HPDE6-E6E7 (cell line): ENCODE measurements at regions not wholly inside any gene's neighbourhood (a gene's known extent, or its start where the extent isn't known, plus 50 kb on each side); places are given as distances from the start of the nearest gene placed in this dataset.

ENCODE experiments used
- DNase-seq: peaks from one replicate; pipeline ENCODE4 v3.0.0; 2011; ENCODE audit warnings: missing footprints; ENCODE audit errors: extremely low spot score

GRCh38 chr11:70846781-70847655, 405.4 kb downstream of the SHANK2 start:
- no peak for DNase-seq

- no peak for DNase-seq
Observed at GRCh38 chr11:70848243-70848750, 404.1 kb downstream of the SHANK2 start.

- DNase-seq, result no peak
Observed at GRCh38 chr11:70849031-70849430, 403.3 kb downstream of the SHANK2 start.

- no peak for DNase-seq
Observed at GRCh38 chr11:70851308-70851707, 401.1 kb downstream of the SHANK2 start.

- no peak for DNase-seq
Observed at GRCh38 chr11:70851907-70852306, 400.5 kb downstream of the SHANK2 start.

GRCh38 chr11:70853068-70853769, 399.2 kb downstream of the SHANK2 start:
- DNase-seq, result no peak

- DNase-seq, result no peak
Observed at GRCh38 chr11:70853770-70854108, 398.6 kb downstream of the SHANK2 start.

GRCh38 chr11:70854201-70854600, 398.2 kb downstream of the SHANK2 start:
- no peak for DNase-seq

- DNase-seq, result no peak
Observed at GRCh38 chr11:70854901-70855556, 397.3 kb downstream of the SHANK2 start.

- no peak for DNase-seq
Observed at GRCh38 chr11:70857894-70858293, 394.5 kb downstream of the SHANK2 start.

- DNase-seq, result no peak
Observed at GRCh38 chr11:70859180-70859579, 393.2 kb downstream of the SHANK2 start.

- DNase-seq, result no peak
Observed at GRCh38 chr11:70860888-70861287, 391.5 kb downstream of the SHANK2 start.

GRCh38 chr11:70861559-70861958, 390.8 kb downstream of the SHANK2 start:
- DNase-seq, result no peak

GRCh38 chr11:70862093-70862492, 390.3 kb downstream of the SHANK2 start:
- no peak for DNase-seq

GRCh38 chr11:70863186-70863585, 389.2 kb downstream of the SHANK2 start:
- no peak for DNase-seq

GRCh38 chr11:70863993-70864392, 388.4 kb downstream of the SHANK2 start:
- no peak for DNase-seq

GRCh38 chr11:70865356-70865755, 387.0 kb downstream of the SHANK2 start:
- no peak for DNase-seq

- no peak for DNase-seq
Observed at GRCh38 chr11:70866834-70867233, 385.5 kb downstream of the SHANK2 start.

GRCh38 chr11:70867281-70868047, 384.9 kb downstream of the SHANK2 start:
- DNase-seq, result no peak

GRCh38 chr11:70868341-70868885, 384.0 kb downstream of the SHANK2 start:
- DNase-seq, result no peak

- no peak for DNase-seq
Observed at GRCh38 chr11:70869054-70869453, 383.3 kb downstream of the SHANK2 start.
